ENCODE measurements at regions not wholly inside any gene's neighbourhood (a gene's known extent, or its start where the extent isn't known, plus 50 kb on each side); places are given as distances from the start of the nearest gene placed in this dataset.

DNA sequence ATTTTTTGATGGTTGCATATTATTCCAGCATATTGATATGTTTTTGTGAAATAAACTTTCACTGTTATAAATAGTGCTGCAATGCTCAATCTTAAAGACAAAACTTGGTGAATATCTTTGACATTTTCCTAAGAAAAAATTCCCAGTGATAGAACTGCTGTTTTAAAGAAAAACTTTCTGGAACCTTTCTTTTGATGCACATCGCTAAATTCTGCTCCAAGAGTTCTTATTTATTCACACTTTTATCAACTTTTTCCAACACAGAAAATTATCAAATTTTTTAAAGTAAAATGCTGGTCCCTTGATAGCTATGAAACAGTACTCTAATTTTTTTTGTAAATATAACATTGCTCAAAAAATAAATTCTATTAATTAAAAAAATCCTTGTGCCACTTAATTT, 196.6 kb downstream of the HS3ST3A1 start:
- no peak for DNase-seq (ENCODE audit: low read depth)

DNA sequence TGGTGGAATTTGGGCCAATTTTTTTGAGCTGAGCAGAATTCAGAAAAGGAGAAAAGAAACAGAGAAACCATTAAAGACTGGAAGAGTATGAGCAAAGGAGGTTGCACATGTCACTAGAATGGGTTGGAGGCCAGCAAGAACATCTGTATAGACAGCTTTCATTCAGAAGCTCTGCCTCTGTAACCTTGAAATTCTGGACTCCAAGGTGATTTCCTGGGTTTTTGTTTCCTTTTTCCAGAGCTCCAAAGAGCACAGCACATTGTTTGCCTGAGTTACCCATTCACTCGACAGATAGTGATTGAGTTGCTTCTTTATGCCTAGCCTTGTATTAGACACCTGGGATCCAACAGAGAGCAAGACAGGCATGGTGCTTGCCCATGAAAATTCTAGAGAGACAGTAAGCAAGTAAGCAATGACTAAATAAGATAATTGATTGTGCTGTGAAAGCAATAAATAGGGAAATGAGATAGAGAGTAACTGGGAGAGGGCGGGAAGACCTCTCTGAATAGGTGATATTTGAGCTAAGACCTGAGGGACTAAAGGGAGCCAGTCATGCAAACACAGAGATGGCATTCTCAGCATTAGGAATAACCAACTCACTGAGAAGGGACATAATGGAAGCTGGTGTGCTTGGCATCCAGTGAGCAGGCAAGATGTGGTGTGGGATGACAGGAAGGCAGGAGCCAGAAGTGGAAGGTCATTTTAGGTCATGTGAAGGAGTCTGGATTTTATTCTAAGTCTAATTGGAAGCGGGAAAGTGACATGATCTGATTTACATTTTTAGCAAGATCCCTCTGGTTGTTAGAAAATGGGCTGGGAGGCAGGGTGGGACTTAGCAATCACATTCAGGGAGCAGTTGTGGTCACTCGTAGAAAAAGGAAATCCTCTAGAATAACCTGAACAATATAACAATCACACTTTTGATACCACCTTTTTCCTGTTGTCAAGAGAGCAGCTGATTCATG, 197.5 kb downstream of the HS3ST3A1 start:
- no peak for DNase-seq (ENCODE audit: low read depth)

DNA sequence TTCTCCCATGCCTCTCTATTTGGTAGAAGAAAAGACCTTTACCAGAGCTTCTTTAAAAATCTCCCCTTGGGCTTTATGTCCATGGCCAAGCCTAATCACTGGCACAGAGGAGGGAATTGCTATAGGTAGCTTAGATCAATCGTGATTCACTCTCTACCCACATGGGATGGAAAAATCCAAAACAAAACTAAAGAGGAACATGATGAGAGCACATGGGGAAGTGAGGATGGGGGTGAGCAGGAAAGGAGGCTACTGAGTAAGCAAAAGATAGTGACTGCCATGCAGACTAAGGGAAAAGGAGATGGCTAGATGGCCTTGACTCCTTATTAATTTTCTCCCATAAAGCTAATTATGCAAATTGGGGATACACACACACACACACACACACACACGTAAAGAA, 201.2 kb downstream of the HS3ST3A1 start:
- DNase-seq (ENCODE audit: low read depth) = no peak

DNA sequence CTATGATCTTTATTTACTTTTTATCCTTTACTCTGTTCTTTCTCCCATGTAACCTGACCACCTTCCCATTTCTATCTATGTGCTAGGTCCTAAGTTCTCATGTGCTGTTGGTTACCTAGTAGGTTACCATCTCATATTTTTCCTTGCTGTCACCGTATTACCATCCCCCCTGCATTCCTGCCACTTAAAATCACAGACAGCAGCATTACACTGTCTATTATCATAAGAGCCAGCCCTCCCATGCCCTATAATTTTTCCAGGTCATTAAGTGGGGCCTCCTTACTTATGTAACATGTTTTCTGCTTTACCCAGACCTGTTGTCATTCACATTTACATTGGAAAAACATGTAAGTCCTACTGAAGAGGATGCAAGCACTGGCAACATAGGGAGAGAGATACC, 202.9 kb downstream of the HS3ST3A1 start:
- DNase-seq (ENCODE audit: low read depth) = no peak

DNA sequence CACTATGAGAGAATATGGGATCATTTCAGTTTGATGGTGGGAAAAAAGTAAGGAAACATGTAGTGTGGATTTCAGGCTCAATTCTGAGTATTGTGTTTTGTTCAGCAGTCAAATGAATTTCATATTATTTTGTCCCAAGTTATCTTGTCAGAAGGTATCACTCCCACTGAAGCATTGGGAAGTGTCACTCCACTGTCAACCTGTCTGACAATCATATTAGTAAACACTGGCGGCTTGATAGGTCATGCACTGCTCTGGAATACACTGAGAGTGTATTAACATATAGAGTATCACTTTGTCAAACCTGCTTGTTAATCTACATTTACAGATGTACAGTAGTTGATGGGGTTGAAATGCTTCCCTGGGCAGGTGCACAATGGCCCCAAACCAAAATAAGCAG, 203.6 kb downstream of the HS3ST3A1 start:
- no peak for DNase-seq (ENCODE audit: low read depth)

DNA sequence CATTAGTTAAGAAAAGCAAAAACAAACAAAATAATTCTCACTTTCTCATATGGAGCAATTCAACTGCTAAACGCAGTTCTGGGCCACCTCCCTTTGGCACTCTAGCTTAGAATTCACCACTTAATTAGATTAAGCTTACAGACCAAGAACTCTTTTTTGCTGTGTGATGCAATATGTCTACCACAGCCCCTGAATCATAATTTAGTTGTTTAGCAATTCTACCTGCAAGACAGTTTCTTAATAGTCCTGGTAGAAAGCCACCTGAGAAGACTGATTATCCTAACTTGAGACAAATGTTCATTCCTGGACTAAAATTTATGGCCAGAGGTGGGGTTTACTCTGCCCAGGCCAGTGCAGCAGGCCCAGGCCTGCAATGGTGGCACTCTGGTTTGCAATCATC, 205.9 kb downstream of the HS3ST3A1 start:
- DNase-seq (ENCODE audit: low read depth) = no peak

DNA sequence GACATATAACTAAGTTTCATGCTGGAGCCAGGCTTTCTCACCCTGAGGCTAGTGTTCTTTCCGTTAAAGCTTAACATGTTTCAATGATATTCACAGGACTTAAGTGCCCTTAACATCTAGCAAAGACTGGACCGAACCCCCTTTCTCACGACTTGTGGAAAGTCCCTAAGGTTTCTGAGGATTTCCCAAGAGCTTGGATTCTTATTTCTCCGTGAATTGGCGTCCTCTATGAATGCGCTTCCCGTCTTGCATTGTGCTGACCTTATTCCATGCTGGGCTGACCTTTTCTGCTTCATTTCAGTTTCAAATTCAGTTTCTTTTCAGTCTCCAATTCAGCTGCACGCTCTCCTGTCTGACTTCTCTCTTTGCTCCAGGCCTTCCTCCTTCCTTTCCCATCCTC, 206.4 kb downstream of the HS3ST3A1 start:
- DNase-seq (ENCODE audit: low read depth) = no peak

DNA sequence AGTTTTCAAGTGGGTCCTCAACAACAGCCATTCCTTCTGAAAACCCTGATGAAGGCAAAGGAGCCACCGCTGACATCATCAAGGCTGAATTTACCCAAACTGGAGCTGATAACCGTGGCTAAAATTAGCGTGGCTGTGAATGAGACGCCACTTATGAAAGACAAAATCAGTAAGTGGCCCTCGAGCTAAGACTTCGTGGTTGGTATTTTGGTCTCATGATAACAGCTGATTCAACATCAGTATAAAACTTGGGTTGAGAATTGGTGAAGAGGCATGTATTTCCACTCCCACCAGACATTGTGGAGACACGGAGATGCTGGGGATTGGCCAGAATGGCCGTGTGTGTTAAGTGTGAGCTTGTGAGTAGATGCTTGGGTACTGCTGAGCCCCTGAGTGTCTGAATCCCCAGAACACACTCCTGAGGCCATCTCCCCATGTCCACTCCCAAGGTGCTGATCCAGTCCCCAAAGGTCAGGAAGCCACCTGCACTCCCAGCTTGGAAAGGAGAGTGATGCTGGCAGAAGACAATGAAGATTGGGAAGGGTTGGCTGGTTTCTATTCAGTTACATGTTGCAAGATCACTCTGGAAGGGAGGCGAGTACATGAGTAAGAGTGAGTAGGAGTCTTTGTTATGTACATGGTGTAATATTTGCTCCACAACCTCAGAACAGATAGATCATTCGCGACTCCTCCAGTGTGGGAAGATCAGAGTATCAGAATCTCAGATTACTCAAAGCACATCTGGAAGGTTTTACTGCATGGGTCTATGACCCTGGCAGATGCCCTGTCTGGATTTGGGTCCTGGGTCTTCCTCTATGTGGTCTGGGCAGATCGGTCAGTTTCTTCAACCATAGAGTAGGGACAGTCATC, 207.7 kb downstream of the HS3ST3A1 start:
- DNase-seq (ENCODE audit: low read depth) = no peak

DNA sequence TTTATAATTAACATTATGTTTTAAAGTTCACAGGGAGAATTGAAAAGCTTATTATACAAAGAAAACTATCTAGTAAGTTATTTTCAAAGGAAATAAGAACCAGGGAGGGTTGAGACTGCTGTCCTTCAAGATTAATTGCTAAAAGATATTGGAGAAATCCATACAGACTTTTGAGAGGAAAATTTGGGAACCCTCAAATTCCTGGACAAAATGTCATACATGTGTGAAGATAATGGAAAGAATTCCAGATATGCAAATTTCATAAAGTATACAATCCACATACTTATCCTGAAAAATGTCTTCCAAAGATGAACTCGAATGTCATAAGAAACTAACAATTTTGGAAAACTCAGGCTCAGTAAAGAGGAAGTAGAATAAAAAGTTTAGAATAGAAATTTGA, 213.8 kb downstream of the HS3ST3A1 start:
- no peak for DNase-seq (ENCODE audit: low read depth)

DNA sequence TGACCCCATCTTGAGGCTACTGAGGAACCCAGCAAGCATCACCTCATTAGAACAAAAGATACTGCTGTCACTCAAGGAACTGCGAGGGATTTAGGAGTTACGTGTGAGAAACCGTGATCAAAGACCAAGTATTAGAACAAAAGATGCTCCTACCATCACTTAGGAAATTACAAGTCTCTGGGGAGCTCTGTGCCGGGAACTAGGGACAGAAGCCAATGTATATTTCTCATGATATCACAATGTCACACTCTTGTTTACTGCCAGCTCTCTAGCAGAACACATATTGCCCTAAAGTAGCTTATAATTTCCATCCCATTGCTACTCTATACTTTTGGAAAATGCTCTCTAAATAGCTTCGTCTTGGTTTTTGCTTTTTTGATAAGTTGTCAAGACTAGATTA, 214.5 kb downstream of the HS3ST3A1 start:
- no peak for DNase-seq (ENCODE audit: low read depth)

DNA sequence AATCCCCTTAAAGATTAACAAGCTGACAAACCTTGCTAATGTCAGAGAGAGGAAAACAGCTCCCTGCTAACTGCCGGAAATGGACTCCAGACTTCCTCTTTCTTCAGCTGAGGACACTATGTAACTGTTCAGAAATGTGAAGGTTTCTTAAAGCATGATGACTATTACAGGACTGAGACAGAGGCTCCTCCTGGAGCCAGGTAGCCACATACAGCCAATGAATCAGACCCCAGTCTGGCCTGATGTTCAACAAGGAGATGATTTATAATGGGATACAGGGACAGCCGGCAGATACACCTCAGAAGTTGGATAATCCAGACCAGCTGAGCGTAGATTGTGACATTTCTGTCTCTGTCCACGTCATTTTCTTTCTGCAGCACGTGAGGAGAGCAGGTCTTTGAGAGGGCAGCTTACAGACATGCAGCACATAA, 216.2 kb downstream of the HS3ST3A1 start:
- no peak for DNase-seq (ENCODE audit: low read depth)

DNA sequence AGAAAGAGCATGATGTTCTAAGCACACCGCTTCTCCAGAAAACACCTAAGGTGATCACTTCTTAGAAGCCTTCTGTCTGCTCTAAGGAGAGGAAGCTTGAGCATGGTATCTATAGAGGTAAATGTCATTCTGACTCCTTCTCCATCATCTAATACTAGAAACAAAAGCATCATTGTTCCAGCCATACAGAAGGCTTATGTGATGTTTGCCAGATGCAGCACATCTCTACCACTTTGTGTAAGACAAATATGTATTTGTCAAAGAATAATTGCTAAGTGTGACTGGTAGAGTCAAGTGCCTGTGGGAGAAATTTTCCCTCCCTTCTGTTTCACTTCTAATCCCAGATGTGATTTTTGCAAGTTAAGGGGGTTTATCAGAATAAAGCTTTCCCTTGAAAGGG, 217.1 kb downstream of the HS3ST3A1 start:
- DNase-seq (ENCODE audit: low read depth) = no peak

DNA sequence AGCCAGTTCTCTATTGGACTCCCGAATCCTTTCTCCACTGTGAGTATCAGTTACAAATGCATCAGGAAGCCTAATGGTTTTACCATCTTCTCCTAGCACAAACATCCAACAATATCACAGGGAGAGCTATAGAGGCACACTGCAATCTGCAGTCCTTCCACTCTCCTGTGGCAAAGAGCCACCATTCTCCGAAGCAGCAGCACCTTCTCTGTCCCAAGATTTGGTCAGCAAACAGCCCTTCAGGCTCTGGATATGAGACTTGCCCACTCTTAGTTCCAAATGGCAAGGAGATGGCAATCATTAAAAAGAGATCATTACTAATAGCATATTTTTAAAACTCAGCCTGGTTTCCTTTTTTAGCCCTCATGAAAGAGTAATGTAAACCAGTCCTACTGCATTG, 223.4 kb downstream of the HS3ST3A1 start:
- no peak for DNase-seq (ENCODE audit: low read depth)

DNA sequence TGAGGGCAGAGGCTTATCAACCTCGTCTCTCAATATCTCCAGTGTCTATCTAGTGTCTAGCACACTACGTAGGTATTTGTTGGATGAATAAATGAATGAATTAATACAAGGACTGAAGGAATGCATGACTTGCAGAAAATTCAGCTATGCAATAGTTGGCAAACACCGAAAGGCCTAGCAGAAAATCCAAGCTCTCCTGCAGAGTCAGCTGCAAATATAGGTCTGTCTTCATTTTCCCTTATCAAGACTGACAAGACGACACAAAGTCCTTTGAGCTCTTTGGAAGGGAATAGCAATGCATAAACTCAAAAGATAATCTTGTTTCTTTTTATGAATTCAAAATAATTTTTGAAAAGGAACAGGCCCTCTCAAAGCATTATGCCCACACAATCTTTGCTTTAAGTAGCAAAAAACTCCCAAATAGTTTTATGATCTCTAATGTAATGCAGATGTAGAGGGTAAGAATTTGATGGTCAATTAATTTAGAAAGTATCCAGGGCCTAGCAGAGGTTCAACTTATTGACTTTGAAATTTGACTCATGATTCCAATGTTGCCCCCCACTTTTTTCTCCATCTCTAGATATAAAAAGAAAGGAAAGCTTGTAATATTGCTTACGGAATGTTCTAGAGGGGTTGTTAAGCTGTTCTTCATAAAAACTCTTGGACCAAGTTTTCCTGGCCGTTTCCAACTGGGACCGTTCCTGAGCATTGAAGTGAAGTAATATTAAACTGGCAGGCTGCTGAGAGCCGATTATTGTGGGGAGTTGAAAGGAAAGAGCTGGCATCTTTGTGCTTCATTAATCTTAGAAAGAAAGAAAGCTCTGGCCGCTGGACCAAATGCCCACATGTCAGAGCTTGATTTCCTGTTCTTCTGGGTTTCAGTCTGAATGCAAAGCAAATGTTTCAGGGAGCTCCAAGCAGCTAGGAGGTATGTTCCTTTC, 227.3 kb downstream of the HS3ST3A1 start:
- no peak for DNase-seq (ENCODE audit: low read depth)

DNA sequence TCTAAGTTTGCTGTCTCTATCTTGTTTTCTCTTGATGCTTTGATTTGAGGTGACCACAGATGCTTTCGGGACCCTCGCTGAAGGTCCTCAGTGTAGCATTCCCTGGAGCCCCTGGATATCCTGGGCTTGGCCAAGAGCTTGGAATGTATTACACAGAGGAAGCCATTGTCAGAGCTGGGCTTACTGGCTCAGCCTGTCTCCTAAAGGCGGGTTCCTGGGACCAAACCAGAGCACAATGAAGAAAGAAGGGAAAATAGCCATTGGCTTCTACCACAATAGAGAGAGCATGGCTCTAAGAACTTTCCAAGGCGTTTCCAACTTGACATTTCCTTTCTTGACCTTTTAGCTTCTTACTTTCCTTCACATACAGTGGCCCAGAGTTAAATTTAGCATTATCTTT, 229.3 kb downstream of the HS3ST3A1 start:
- no peak for DNase-seq (ENCODE audit: low read depth)

DNA sequence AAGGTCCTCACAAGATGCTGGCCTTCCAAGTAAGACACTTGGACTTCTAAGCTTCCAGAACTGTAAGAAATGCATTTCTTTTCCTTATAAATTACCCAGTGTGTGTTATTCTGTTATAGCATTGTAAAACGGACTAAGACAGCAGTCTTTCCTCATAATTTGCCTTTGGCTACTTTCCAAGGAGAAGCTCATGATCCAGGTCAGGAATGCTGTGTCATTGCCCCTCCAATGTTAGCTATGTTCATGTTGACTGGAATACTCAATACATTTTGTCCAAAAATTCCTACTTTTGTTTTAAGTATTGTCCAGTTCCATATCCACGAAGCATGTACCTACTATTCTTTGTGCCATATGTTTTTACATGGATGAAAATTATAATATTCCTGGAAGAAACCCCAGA, 234.6 kb downstream of the HS3ST3A1 start:
- DNase-seq (ENCODE audit: low read depth) = no peak

DNA sequence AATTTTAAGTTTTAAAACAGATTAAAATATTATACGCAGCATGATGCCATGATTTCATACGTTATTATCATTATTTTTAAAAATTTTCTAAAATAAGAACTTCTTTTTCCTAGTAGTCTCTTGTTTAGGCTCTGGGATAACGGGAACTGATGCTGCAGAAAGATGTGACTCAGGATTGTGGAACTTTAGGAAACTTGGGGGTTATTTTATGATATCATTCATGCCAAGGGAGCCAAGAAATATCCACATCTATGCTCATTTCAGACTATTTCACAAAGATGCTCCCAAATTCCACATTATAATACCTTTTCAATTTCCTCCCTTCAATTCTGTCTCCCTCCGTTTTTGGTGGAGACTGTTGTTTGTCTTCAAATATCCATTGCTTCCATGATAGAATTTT, 236.4 kb downstream of the HS3ST3A1 start:
- DNase-seq (ENCODE audit: low read depth) = no peak

DNA sequence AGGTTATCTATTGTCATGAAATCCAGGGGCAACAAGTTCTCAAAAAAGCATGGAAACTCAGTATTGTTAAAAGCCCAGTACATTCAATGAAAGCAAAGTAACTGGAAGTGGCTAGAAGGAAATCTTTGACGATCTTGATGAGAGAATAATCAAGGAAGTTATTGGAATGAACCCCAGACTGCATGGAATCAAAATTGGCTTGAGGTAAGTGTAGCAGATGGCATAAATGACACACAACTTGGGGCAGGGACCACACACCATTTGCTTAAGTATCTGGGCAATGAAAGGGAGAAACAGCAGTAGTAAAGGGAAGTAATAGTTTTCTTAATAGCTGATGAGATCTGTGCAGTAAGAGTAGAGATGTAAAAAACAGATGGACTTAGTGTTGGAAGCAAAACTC, 238.0 kb downstream of the HS3ST3A1 start:
- no peak for DNase-seq (ENCODE audit: low read depth)

DNA sequence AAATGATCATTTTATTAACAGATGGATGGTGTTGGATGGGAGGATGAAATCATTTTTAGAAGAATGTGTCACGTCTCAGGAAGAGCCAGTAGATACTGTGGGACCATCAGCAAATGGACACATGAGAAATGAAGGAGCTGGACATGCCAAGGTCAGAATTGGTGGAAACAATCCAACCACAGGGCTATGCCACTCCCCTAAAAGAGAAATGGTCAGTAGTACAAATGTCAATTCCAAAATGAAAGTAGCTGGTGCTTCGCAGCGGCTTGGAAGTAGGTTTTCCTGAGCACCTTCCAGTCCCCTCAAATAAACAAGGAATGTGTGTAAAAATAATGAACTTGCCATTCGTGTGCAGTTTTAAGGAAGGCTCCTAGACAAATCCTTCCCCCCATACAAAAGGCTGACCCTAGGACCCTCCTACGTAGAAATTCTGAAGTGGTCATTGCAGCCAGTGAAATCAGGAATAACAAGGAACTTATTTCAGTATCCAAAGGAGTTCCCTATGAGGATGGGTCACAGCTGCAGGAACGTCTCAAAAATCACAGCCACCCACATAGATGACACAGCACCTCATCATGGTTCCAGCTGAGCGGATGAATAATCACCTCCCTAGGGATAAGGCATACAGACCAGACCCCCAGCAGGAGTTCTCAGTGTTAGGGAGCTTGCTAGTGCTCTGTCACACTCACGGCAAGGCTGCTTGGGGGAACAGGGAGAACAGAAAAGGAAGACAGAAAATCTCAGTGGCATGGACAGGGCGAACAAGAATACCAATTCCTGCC, 239.2 kb downstream of the HS3ST3A1 start:
- no peak for DNase-seq (ENCODE audit: low read depth)

DNA sequence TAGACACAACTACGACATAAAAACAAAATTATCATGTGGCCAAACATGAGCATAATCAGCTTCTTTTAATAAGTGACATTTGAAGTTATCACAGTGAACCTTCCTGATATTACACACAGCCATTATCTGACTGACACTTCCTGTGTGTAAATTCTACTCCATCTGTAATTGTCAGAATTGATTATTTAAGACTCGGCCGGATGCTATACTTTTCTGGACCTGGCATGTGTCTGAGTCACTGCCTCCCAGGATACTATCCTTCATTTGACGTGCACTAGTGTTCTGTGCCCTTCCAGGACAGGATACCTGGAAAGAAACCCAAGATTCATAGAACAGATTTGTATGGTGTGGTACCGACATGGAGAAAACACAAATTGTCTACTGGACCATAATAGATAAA, 242.0 kb downstream of the HS3ST3A1 start:
- no peak for DNase-seq (ENCODE audit: low read depth)

DNA sequence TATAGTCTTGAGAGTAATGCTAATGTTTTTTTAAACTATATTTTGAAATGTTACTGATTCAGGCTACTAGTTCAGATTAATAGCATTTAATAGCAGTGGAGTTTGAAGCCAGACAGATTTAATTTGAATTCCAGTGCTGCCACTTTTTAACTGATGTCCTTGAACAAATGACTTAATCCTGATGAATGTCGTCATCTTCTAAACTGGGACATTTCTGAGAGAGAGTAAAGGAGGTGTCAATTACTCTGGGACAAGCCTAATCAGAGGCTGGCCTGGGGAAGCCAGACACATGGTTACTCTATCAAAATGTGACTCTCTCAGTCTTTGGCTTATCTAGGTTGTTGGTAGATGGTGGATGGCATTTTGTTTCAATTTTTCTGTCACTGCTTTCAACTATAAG, 246.7 kb downstream of the HS3ST3A1 start:
- no peak for DNase-seq (ENCODE audit: low read depth)

All from activated gamma-delta T cell treated with anti-CD3 and anti-CD28 coated beads, Interleukin-2, amount 50 U/mL, for 16 hours (primary cell).